HG03354 (cell line): ENCODE measurements at regions not wholly inside any gene's neighbourhood (a gene's known extent, or its start where the extent isn't known, plus 50 kb on each side); places are given as distances from the start of the nearest gene placed in this dataset.
"Not testable (repeated sequence)": the region's sequence is repeated elsewhere in the genome, so short reads cannot be mapped to it uniquely, and the experiment has no call there.

Experiments used
- ATAC-seq: cut with Tn5 transposase; IDR thresholded peaks from one replicate; pipeline ENCODE4 v1.9.1; 2021; ENCODE audit warnings: mild to moderate bottlenecking; ENCODE audit not compliant: unreplicated experiment, poor library complexity, severe bottlenecking

- no peak for ATAC-seq
Measured at GRCh38 chr6:11853678-11854407, 75.2 kb upstream of the ADTRP start.

DNA sequence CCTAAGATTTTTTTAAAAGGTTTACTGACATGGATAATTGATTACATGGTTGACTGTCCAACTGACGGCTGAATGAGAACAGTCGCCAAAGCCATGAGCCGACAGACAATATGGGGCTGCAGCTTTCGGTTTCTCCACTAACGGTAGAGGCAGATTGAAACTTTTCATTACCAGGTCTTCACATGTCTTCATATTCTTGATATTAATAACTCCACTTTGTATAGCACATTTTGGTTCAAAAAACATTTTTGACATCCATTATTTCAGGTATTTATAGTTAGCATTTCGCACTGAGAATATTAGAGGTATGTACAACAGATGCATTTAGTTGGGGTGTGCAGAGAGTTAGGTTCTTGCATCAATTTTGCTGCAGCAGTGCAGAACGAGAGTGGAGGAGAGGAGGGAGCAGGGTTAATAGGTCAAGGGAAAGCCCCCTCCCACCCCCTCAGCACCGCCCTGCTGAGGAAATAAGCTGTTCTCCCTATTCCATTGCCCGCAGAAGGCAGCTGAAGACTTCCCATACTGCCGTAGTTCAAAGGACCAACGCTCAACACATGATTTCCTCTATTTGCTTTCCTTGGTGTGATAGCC, 73.6 kb upstream of the ADTRP start:
- no peak for ATAC-seq

- no peak for ATAC-seq
Measured at GRCh38 chr6:11851387-11851786, 72.8 kb upstream of the ADTRP start.

DNA sequence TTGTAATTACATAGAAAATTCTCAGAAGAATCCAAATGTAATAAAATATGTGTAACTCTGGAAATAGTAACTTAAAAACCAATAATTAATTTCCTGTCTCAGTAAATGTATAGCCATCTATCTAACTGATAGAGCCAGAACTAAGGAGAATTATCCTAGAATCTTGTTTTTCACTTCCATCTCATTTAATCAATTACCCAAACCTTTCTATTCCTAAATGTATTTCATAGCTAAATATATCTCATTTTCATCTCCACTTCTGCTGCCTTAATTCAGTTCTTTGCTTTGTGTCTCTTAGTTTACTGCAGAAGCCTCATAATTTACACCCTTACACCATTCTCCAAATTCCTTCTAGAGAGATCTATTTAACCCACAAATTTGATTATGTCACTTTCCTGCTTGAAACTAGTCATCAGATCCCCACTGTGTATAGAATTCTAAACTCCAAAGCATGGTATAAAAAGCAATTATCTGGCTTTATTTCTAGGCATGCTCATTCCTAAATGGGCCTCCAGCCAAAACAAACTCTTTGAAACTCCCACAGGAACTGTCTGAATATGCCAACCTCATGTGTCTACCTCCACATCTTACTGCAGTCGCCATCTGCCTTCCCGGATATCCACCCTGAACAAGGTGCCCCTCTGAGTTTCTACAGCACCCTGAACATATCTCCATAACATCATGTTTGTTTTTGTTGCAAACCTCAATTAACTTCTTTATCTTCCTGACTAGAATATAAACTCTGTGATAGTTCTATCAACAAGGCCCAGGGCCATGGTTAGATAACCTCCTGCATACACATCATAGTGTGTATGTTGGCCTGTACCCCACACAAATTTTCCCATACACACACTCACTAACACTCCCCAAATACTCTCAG, 70.5 kb upstream of the ADTRP start:
- ATAC-seq = no peak

DNA sequence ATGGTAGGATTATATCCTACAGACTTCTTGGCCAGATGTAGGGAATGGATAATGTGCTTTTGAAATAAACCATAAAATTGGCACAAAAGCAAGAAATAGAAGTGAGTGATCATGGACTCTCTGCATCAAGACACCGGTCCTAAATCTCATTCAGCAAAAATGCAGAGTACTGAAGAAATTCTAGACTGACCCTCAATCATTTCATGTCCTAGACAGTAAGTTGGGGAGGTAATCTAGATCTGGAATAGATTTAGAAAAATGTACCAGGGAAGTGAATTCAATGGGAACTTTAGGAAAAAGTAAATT, 69.7 kb upstream of the ADTRP start:
- no peak for ATAC-seq

- ATAC-seq = no peak
Measured at GRCh38 chr6:11847515-11848345, 69.1 kb upstream of the ADTRP start.

DNA sequence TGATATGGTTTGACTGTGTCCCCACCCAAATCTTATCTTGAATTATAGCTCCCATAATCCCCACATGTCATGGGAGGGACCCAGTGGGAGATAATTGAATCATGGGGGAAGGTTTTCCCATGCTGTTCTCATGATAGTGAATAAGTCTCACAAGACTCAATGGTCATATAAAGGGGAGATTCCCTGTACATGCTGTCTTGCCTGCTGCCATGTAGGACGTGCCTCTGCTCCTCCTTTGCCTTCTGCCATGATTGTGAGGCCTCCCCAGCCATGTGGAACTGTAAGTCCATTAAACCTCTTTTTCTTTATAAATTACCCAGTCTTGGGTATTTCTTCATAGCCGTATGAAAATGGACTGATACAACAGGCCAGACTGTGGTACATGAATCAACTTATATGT, 68.5 kb upstream of the ADTRP start:
- ATAC-seq = not testable (repeated sequence)

- ATAC-seq = no peak
Measured at GRCh38 chr6:11845664-11846577, 67.3 kb upstream of the ADTRP start.

DNA sequence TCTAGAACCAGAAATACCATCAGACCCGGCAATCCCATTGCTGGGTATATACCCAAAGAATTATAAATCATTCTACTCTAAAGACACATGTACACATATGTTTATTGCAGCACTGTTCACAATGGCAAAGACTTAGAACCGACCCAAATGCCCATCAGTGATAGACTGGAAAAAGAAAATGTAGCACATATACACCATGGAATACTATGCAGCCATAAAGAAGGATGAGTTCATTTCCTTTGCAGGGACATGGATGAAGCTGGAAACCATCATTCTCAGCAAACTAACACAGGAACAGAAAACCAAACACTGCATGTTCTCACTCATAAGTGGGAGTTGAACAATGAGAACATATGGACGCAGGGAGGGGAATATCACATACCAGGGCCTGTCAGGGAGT, 64.2 kb upstream of the ADTRP start:
- not testable (repeated sequence) for ATAC-seq

DNA sequence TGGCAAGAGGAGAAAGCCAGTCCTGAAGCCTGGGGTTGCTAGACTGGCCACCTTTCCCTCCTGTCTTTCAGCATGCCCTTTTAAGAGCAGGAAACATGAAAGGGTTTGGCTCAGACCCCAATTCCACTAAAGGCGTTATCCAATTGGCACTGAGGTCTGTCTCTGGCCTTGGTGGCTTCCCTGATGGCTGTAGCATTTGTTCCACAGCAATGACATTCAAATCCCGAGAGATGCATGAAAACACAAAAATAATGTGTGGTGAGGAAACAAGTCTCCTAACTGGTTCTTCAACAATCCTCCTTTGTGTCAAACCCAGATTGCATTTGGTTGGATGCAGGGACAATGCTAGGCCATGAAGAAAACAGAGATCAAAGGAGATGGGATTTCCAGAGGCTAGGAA, 56.5 kb upstream of the ADTRP start:
- ATAC-seq = no peak

GRCh38 chr6:11833626-11834592, 55.3 kb upstream of the ADTRP start:
- ATAC-seq = peak; percentile 75

DNA sequence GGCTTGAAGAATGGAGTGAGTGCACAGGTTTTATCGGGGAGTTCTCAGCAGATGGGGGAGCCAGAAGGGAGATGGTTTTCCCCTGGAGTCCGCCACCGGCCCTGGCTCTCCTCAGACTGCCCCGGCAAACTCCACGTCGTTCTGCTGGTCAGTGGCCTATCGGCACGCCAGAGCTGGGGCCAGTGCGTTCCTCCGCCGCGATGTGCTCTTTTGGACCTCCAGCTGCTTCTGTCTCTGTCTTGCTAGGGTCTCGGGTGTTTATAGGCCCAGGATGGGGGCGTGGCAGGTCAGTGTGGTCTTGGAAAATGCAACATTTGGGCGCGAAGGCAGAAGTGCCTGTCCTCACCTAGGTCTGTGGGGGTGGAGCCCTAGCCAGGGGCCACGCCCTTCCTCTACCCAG, 53.0 kb upstream of the ADTRP start:
- no peak for ATAC-seq

DNA sequence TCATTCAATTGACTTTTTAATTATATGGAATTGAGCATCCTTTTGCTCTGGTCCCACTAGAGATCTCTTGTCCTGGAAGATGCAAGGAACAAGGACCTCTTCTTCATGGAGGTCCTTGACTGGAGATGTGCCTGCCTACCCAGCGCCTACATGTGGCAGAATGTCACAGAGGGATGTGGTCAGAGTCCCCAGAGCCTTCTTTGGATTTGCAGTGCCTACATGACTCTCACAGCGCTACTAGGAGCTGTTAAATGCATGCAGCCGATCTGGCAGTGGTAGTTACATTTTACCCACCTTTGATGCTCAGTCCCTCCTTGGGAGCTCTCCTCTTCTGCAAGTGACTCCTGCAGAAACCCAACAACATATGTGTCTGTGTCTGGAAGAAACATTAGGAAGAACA, 51.9 kb upstream of the ADTRP start:
- no peak for ATAC-seq

- ATAC-seq = peak; percentile 47
Measured at GRCh38 chr6:11830105-11830504, 51.5 kb upstream of the ADTRP start.

- no peak for ATAC-seq
Measured at GRCh38 chr6:11828262-11828870, 49.8 kb upstream of the ADTRP start.
